Keratinocyte (primary cell): ENCODE measurements at regions not wholly inside any gene's neighbourhood (a gene's known extent, or its start where the extent isn't known, plus 50 kb on each side); places are given as distances from the start of the nearest gene placed in this dataset.

Source experiments
- CTCF ChIP-seq, 3 experiments: IDR thresholded peaks in 1 of 3; conservative IDR thresholded peaks in 1 of 3; optimal IDR thresholded peaks in 1 of 3; 2 replicates in 2 of 3; 3 replicates in 1 of 3; pipeline versions ENCODE3 to v1.5.1; 2011; ENCODE audit warnings: low read length in 3 of 3, mild to moderate bottlenecking in 3 of 3, moderate library complexity in 2 of 3, control low read depth in 1 of 3, inconsistent platforms in 1 of 3; ENCODE audit not compliant: insufficient read depth in 2 of 3; ENCODE audit errors: extremely low read depth in 1 of 3
- EZH2 ChIP-seq: IDR thresholded peaks from one replicate; pipeline ENCODE4 v1.6.1; 2012; ENCODE audit warnings: inconsistent platforms, mild to moderate bottlenecking, low read length, moderate library complexity

- TF ChIP-seq EZH2 (no peak), CTCF (optimal IDR thresholded peaks at IDR 0.05 in 1 of 3, IDR thresholded peaks at IDR 0.05 in 1 of 3, conservative IDR thresholded peaks at IDR 0.05 in 1 of 3; ENCODE audit: extremely low read depth in 1 of 3, insufficient read depth in 2 of 3, low read length in 3 of 3) (no peak)
These were observed 1009.7 kb downstream of the VRK1 start for GRCh38 chr14:97806891-97807290.
